IPS DF 6.9 (cell line): ENCODE measurements at regions not wholly inside any gene's neighbourhood (a gene's known extent, or its start where the extent isn't known, plus 50 kb on each side); places are given as distances from the start of the nearest gene placed in this dataset.
"Not testable (repeated sequence)": the region's sequence is repeated elsewhere in the genome, so short reads cannot be mapped to it uniquely, and the experiment has no call there.

Experiments used
- DNase-seq: peaks from one replicate; pipeline ENCODE4 v3.0.0-alpha.2; 2013; ENCODE audit warnings: low read depth, low spot score
- H3K27ac ChIP-seq: one replicate; pipeline ENCODE4 v1.5.1; 2013; ENCODE audit warnings: low read length, control low read depth
- H3K27me3 ChIP-seq: 2 replicates; pipeline ENCODE4 v1.6.1; 2013; ENCODE audit warnings: mild to moderate bottlenecking, low read length; ENCODE audit not compliant: control insufficient read depth, insufficient read depth
- H3K36me3 ChIP-seq: 2 replicates; pipeline ENCODE4 v1.6.1; 2013; ENCODE audit warnings: low read length; ENCODE audit not compliant: control insufficient read depth, insufficient read depth
- H3K4me1 ChIP-seq: 2 replicates; pipeline ENCODE4 v1.6.1; 2013; ENCODE audit warnings: low read length; ENCODE audit not compliant: control insufficient read depth, insufficient read depth
- H3K4me3 ChIP-seq: 2 replicates; pipeline ENCODE4 v1.5.1; 2013; ENCODE audit warnings: mild to moderate bottlenecking, low read length
- H3K9me3 ChIP-seq: 2 replicates; pipeline ENCODE4 v1.6.1; 2013; ENCODE audit warnings: low read length, inconsistent platforms; ENCODE audit not compliant: control insufficient read depth, insufficient read depth
- WGBS: extraction: QIAGEN DNeasy Blood & Tissue Kit; methylation state at CpG from one replicate; pipeline ENCODE4 v1.1.7; 2013; ENCODE audit warnings: mixed read lengths, missing lambda C conversion rate; ENCODE audit not compliant: insufficient read length, insufficient coverage; 5-methylcytosine and 5-hydroxymethylcytosine counted together

- Histone ChIP-seq H3K36me3 (no peaks in the 10 kb centered on the region), H3K9me3 (no peaks in the 10 kb centered on the region), H3K27ac (no peak overlapping the region), H3K4me3 (no peak overlapping the region), H3K4me1 (no peaks in the 10 kb centered on the region), H3K27me3 (no peaks in the 10 kb centered on the region)
- no CpG with 5 or more reads among the region's 4 CpGs for WGBS
- DNase-seq = no peak
These were observed 119.3 kb upstream of the MDFIC start for GRCh38 chr7:114802632-114803031.

GRCh38 chr7:114806590-114807162 is 115.2 kb upstream of the MDFIC start:
- Histone ChIP-seq H3K4me1 (no peaks in the 10 kb centered on the region), H3K4me3 (no peak overlapping the region), H3K27ac (no peak overlapping the region), H3K36me3 (no peaks in the 10 kb centered on the region), H3K9me3 (no peaks in the 10 kb centered on the region), H3K27me3 (no peaks in the 10 kb centered on the region)
- no peak for DNase-seq
- WGBS = no CpG with 5 or more reads among the region's 2 CpGs

DNA sequence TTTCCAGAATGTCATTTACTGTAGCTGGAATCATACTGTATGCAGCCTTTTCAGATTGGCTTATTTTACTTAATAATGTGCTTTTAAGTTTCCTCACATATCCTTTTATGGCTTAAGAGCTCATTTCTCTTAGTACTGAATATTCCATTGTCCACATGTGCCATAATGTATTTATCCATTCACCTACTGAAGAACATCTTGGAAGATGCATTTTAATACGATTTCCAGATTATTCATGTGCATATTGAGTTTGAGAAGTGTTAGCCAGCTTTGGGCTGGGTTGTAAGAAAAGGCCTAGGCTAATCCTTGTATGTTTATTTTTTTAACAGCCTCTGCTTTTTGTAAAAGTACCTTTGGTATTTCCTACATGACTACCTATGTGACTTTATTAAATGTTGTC is 109.3 kb upstream of the MDFIC start:
- no peaks in the 10 kb centered on the region for H3K9me3 ChIP-seq
- H3K27ac ChIP-seq = no peak overlapping the region
- no peaks in the 10 kb centered on the region for H3K4me1 ChIP-seq
- H3K4me3 ChIP-seq = no peak overlapping the region
- H3K36me3 ChIP-seq = no peaks in the 10 kb centered on the region
- no peaks in the 10 kb centered on the region for H3K27me3 ChIP-seq
- no peak for DNase-seq
- WGBS = no CpG with 5 or more reads among the region's 1 CpG

DNA sequence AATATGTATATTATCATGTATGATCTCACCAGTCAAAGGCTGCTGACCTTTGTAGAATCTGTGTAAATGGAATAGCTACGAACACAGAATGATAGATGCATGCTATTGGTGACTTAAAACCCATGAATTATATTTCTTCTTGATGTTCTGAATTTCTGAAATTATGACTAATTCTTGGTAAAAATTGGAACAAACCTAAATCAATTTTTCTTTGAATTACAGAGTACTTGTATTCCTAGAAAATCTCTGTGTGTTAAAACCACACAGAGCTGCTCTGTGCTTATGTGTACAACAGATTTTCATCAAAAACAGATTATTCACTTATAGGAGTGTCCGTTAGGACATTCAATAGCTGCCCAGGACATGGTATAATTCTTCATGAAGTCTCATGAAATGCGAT is 108.3 kb upstream of the MDFIC start:
- no peak for DNase-seq
- Histone ChIP-seq H3K4me1 (no peaks in the 10 kb centered on the region), H3K9me3 (no peaks in the 10 kb centered on the region), H3K27ac (no peak overlapping the region), H3K4me3 (no peak overlapping the region), H3K36me3 (no peaks in the 10 kb centered on the region), H3K27me3 (no peaks in the 10 kb centered on the region)
- WGBS = no CpG with 5 or more reads among the region's 3 CpGs

GRCh38 chr7:114817036-114817435 is 104.9 kb upstream of the MDFIC start:
- no CpG with 5 or more reads among the region's 7 CpGs for WGBS
- H3K27ac ChIP-seq, H3K4me1 ChIP-seq, H3K9me3 ChIP-seq, DNase-seq, H3K27me3 ChIP-seq, H3K36me3 ChIP-seq, H3K4me3 ChIP-seq: not testable (repeated sequence)

GRCh38 chr7:114818501-114818900 is 103.4 kb upstream of the MDFIC start:
- no peak overlapping the region for H3K27ac ChIP-seq
- no peaks in the 10 kb centered on the region for H3K9me3 ChIP-seq
- H3K36me3 ChIP-seq = no peaks in the 10 kb centered on the region
- no peak for DNase-seq
- no peaks in the 10 kb centered on the region; the same call in 1 of the 2 replicates for H3K4me1 ChIP-seq
- no CpG with 5 or more reads among the region's 3 CpGs for WGBS
- H3K4me3 ChIP-seq = no peak overlapping the region
- H3K27me3 ChIP-seq = no peaks in the 10 kb centered on the region

- H3K27me3 ChIP-seq = no peaks in the 10 kb centered on the region
- H3K27ac ChIP-seq = no peak overlapping the region
These were observed 102.1 kb upstream of the MDFIC start for GRCh38 chr7:114819616-114820362.

GRCh38 chr7:114821030-114821900 is 100.6 kb upstream of the MDFIC start:
- H3K4me3 ChIP-seq = no peak overlapping the region
- no peak for DNase-seq
- H3K27ac ChIP-seq = no peak overlapping the region

More at GRCh38 chr7:114819616-114820362, 102.1 kb upstream of the MDFIC start:
- no peak overlapping the region for H3K4me3 ChIP-seq
- no peak for DNase-seq
- no peaks in the 10 kb centered on the region for H3K36me3 ChIP-seq
- WGBS = no CpG with 5 or more reads among the region's 3 CpGs
- no peaks in the 10 kb centered on the region; the same call in 1 of the 2 replicates for H3K4me1 ChIP-seq
- no peaks in the 10 kb centered on the region for H3K9me3 ChIP-seq

GRCh38 chr7:114822131-114822530 is 99.8 kb upstream of the MDFIC start:
- Histone ChIP-seq H3K9me3 (no peaks in the 10 kb centered on the region), H3K4me3 (no peak overlapping the region), H3K4me1 (no peaks in the 10 kb centered on the region; the same call in 1 of the 2 replicates), H3K36me3 (no peaks in the 10 kb centered on the region), H3K27ac (no peak overlapping the region), H3K27me3 (no peaks in the 10 kb centered on the region)
- WGBS = no CpG with 5 or more reads among the region's 1 CpG
- no peak for DNase-seq

More at GRCh38 chr7:114821030-114821900, 100.6 kb upstream of the MDFIC start:
- H3K4me1 ChIP-seq = no peaks in the 10 kb centered on the region; the same call in 1 of the 2 replicates
- no peaks in the 10 kb centered on the region for H3K36me3 ChIP-seq
- no peaks in the 10 kb centered on the region for H3K27me3 ChIP-seq
- no peaks in the 10 kb centered on the region for H3K9me3 ChIP-seq
- no CpG with 5 or more reads among the region's 6 CpGs for WGBS

GRCh38 chr7:114822844-114823243 is 99.0 kb upstream of the MDFIC start:
- Histone ChIP-seq H3K4me3 (no peak overlapping the region), H3K27me3 (no peaks in the 10 kb centered on the region), H3K4me1 (no peaks in the 10 kb centered on the region; the same call in 1 of the 2 replicates), H3K36me3 (no peaks in the 10 kb centered on the region), H3K9me3 (no peaks in the 10 kb centered on the region), H3K27ac (no peak overlapping the region)
- WGBS = no CpG with 5 or more reads among the region's 2 CpGs
- DNase-seq = no peak
